ENCODE measurements at regions not wholly inside any gene's neighbourhood (a gene's known extent, or its start where the extent isn't known, plus 50 kb on each side); places are given as distances from the start of the nearest gene placed in this dataset.
A peak's percentile ranks its signal among the peaks of the same experiment; 100 is the strongest.

- H3K9me1 ChIP-seq (replicated peaks; ENCODE audit: control insufficient read depth, extremely low read depth, insufficient read depth, low read length) = no peaks in the 10 kb centered on the region
- peak; percentile 1 for DNase-seq (ENCODE audit: low read depth, low spot score)
- dilution Hi-C loops (cut with MboI; ENCODE audit: extremely low pct_ligation_motif_present, low sequenced_read_pairs) = no loop called here
- no peaks in the 10 kb centered on the region for H3K4me1 ChIP-seq (ENCODE audit: control insufficient read depth, extremely low read depth, insufficient read depth, low read length)
- H3K36me3 ChIP-seq (ENCODE audit: control insufficient read depth in 2 of 2, extremely low read depth in 1 of 2, insufficient read depth in 2 of 2, low read length in 2 of 2) = no peaks in the 10 kb centered on the region
- CTCF ChIA-PET = no interaction called here
- no peak overlapping the region for H3K9ac ChIP-seq (replicated peaks; ENCODE audit: extremely low read depth, insufficient read depth, low read length)
- H3K4me2 ChIP-seq (ENCODE audit: insufficient read depth, low read length) = no peak overlapping the region
- FAIRE-seq = no peak
- H3K9me3 ChIP-seq (replicated peaks; ENCODE audit: control insufficient read depth, insufficient read depth, low read length) = no peaks in the 10 kb centered on the region
- TF ChIP-seq GATA2 (IDR thresholded peaks at IDR 0.05; ENCODE audit: insufficient read depth, insufficient read length, low read depth, low read length) = no peak
- no peak for TF ChIP-seq CTCF (IDR thresholded peaks at IDR 0.05; ENCODE audit: extremely low read depth in 1 of 2, insufficient read depth in 1 of 2, low read depth in 1 of 2, low read length in 2 of 2)
- no peak for TF ChIP-seq POLR2A (IDR thresholded peaks at IDR 0.05; ENCODE audit: low read depth, low read length)
- no peaks in the 10 kb centered on the region for H3K27me3 ChIP-seq (ENCODE audit: control insufficient read depth in 2 of 2, insufficient read depth in 2 of 2, low read length in 2 of 2)
- intact Hi-C loops (cut with micrococcal nuclease) = no loop called here
- H3K79me2 ChIP-seq (ENCODE audit: control insufficient read depth, insufficient read depth, low read length) = no peaks in the 10 kb centered on the region
- no TSS peak for BruUV-seq (replicated peaks)
- POLR2A ChIA-PET = no interaction called here
- H4K20me1 ChIP-seq (replicated peaks; ENCODE audit: control insufficient read depth, extremely low read depth, insufficient read depth, low read length) = no peaks in the 10 kb centered on the region
- H3K4me3 ChIP-seq (replicated peaks in 1 of 3; ENCODE audit: insufficient read depth in 1 of 3, low read depth in 1 of 3, low read length in 3 of 3) = no peak overlapping the region
- H2AFZ ChIP-seq (ENCODE audit: low read depth, low read length) = no peak overlapping the region
- H3K27ac ChIP-seq (ENCODE audit: insufficient read depth, low read depth, low read length) = no peak overlapping the region
Measured at GRCh38 chr18:38456253-38456652, 890.7 kb upstream of the CELF4 start.

- no peaks in the 10 kb centered on the region for H4K20me1 ChIP-seq (replicated peaks; ENCODE audit: control insufficient read depth, extremely low read depth, insufficient read depth, low read length)
- DNase-seq (ENCODE audit: low read depth, low spot score) (no peak), FAIRE-seq (no peak)
- no peak for TF ChIP-seq POLR2AphosphoS5 (IDR thresholded peaks at IDR 0.05; ENCODE audit: insufficient read depth, low read depth, low read length)
- TF ChIP-seq FOS (IDR thresholded peaks at IDR 0.05; ENCODE audit: borderline replicate concordance, insufficient read depth, low read length) = no peak
- TF ChIP-seq POLR2A (IDR thresholded peaks at IDR 0.05; ENCODE audit: low read depth, low read length) = no peak
- no peak for TF ChIP-seq CTCF (IDR thresholded peaks at IDR 0.05; ENCODE audit: extremely low read depth in 1 of 2, insufficient read depth in 1 of 2, low read depth in 1 of 2, low read length in 2 of 2)
- no peak for TF ChIP-seq EZH2 (IDR thresholded peaks at IDR 0.05; ENCODE audit: borderline replicate concordance, low read depth, low read length, severe bottlenecking)
- no peak for TF ChIP-seq MAX (IDR thresholded peaks at IDR 0.05; ENCODE audit: insufficient read depth, insufficient read length)
- ChIA-PET POLR2A (no interaction called here), CTCF (no interaction called here)
- no peaks in the 10 kb centered on the region for H3K9me3 ChIP-seq (replicated peaks; ENCODE audit: control insufficient read depth, insufficient read depth, low read length)
- no peak overlapping the region for H3K9ac ChIP-seq (replicated peaks; ENCODE audit: extremely low read depth, insufficient read depth, low read length)
- BruUV-seq (replicated peaks) = no TSS peak
- no peak overlapping the region for H3K4me2 ChIP-seq (ENCODE audit: insufficient read depth, low read length)
- intact Hi-C loops (cut with micrococcal nuclease) = no loop called here
- no peak overlapping the region for H3K4me3 ChIP-seq (replicated peaks in 1 of 3; ENCODE audit: insufficient read depth in 1 of 3, low read depth in 1 of 3, low read length in 3 of 3)
- H3K27me3 ChIP-seq (ENCODE audit: control insufficient read depth in 2 of 2, insufficient read depth in 2 of 2, low read length in 2 of 2) = no peaks in the 10 kb centered on the region
- no peaks in the 10 kb centered on the region for H3K9me1 ChIP-seq (replicated peaks; ENCODE audit: control insufficient read depth, extremely low read depth, insufficient read depth, low read length)
- dilution Hi-C loops (cut with MboI; ENCODE audit: extremely low pct_ligation_motif_present, low sequenced_read_pairs) = no loop called here
- H2AFZ ChIP-seq (ENCODE audit: low read depth, low read length) = no peak overlapping the region
- H3K36me3 ChIP-seq (ENCODE audit: control insufficient read depth in 2 of 2, extremely low read depth in 1 of 2, insufficient read depth in 2 of 2, low read length in 2 of 2) = no peaks in the 10 kb centered on the region
- H3K79me2 ChIP-seq (ENCODE audit: control insufficient read depth, insufficient read depth, low read length) = no peaks in the 10 kb centered on the region
- H3K27ac ChIP-seq (ENCODE audit: insufficient read depth, low read depth, low read length) = no peak overlapping the region
- H3K4me1 ChIP-seq (ENCODE audit: control insufficient read depth, extremely low read depth, insufficient read depth, low read length) = no peaks in the 10 kb centered on the region
Measured at GRCh38 chr18:38454764-38455469, 889.3 kb upstream of the CELF4 start.

Measured in endothelial cell of umbilical vein (primary cell).